ACC112 (cell line): ENCODE measurements at regions not wholly inside any gene's neighbourhood (a gene's known extent, or its start where the extent isn't known, plus 50 kb on each side); places are given as distances from the start of the nearest gene placed in this dataset.

Experiments
- H2AFZ ChIP-seq: fragments of 200-600 bp; sonication (generic); one replicate; pipeline ENCODE4 v1.6.0; 2017; ENCODE audit warnings: antibody characterized with exemption, low read length; ENCODE audit not compliant: unreplicated experiment
- H3K27ac ChIP-seq: fragments of 200-600 bp; sonication (generic); 2 replicates; pipeline ENCODE4 v1.5.1; 2014; ENCODE audit warnings: low read depth, mild to moderate bottlenecking, antibody characterized with exemption, low read length, moderate library complexity
- H3K27me3 ChIP-seq: fragments of 200-600 bp; sonication (generic); 2 replicates; pipeline ENCODE4 v1.6.1; 2014; ENCODE audit warnings: mild to moderate bottlenecking, antibody characterized with exemption, low read length, moderate library complexity, mixed read lengths; ENCODE audit not compliant: insufficient read depth
- H3K36me3 ChIP-seq: fragments of 200-600 bp; sonication (generic); 2 replicates; pipeline ENCODE4 v1.6.1; 2016; ENCODE audit warnings: mild to moderate bottlenecking, antibody characterized with exemption, low read length, moderate library complexity, mixed read lengths; ENCODE audit not compliant: insufficient read depth
- H3K4me1 ChIP-seq: fragments of 200-600 bp; sonication (generic); one replicate; pipeline ENCODE4 v1.6.1; 2016; ENCODE audit warnings: low read length, mixed read lengths; ENCODE audit not compliant: insufficient read depth, unreplicated experiment, control insufficient read depth
- H3K4me3 ChIP-seq: fragments of 200-600 bp; sonication (generic); 2 replicates; pipeline ENCODE4 v1.5.1; 2014; ENCODE audit warnings: mild to moderate bottlenecking, low read depth, low read length
- H3K79me2 ChIP-seq: fragments of 200-600 bp; sonication (generic); one replicate; pipeline ENCODE4 v1.6.0; 2016; ENCODE audit warnings: low read length; ENCODE audit not compliant: control insufficient read depth, unreplicated experiment, insufficient read depth

- Histone ChIP-seq H3K4me3 (no peak overlapping the region), H3K27ac (no peak overlapping the region), H2AFZ (no peak overlapping the region), H3K27me3 (0 out of 2 replicates have a peak, but pooled peaks cover 3% of the 10 kb centered on the region), H3K4me1 (no peaks in the 10 kb centered on the region), H3K79me2 (no peaks in the 10 kb centered on the region), H3K36me3 (no peaks in the 10 kb centered on the region)
Observed at GRCh38 chr19:13581576-13581975, 75.3 kb upstream of the CACNA1A start.

GRCh38 chr19:13579388-13580060 is 73.2 kb upstream of the CACNA1A start:
- Histone ChIP-seq H3K79me2 (no peaks in the 10 kb centered on the region), H3K27me3 (0 out of 2 replicates have a peak, but pooled peaks cover 3% of the 10 kb centered on the region), H3K27ac (no peak overlapping the region), H3K4me1 (no peaks in the 10 kb centered on the region), H2AFZ (no peak overlapping the region), H3K36me3 (no peaks in the 10 kb centered on the region), H3K4me3 (no peak overlapping the region)

- 0 out of 2 replicates have a peak, but pooled peaks cover 3% of the 10 kb centered on the region for H3K27me3 ChIP-seq
- no peak overlapping the region for H3K27ac ChIP-seq
- H3K36me3 ChIP-seq = no peaks in the 10 kb centered on the region
- no peaks in the 10 kb centered on the region for H3K4me1 ChIP-seq
- H3K4me3 ChIP-seq = no peak overlapping the region
- H3K79me2 ChIP-seq = no peaks in the 10 kb centered on the region
- H2AFZ ChIP-seq = no peak overlapping the region
Observed at GRCh38 chr19:13576726-13577125, 70.4 kb upstream of the CACNA1A start.

- 0 out of 2 replicates have a peak, but pooled peaks cover 3% of the 10 kb centered on the region for H3K27me3 ChIP-seq
- H3K4me3 ChIP-seq = no peak overlapping the region
- H3K79me2 ChIP-seq = no peaks in the 10 kb centered on the region
- H3K27ac ChIP-seq = no peak overlapping the region
- H3K4me1 ChIP-seq = no peaks in the 10 kb centered on the region
- H2AFZ ChIP-seq = no peak overlapping the region
- no peaks in the 10 kb centered on the region for H3K36me3 ChIP-seq
Observed at GRCh38 chr19:13574933-13575332, 68.7 kb upstream of the CACNA1A start.

- Histone ChIP-seq H2AFZ (no peak overlapping the region), H3K4me1 (no peaks in the 10 kb centered on the region), H3K36me3 (no peaks in the 10 kb centered on the region), H3K27me3 (0 out of 2 replicates have a peak, but pooled peaks cover 3% of the 10 kb centered on the region), H3K4me3 (no peak overlapping the region), H3K79me2 (no peaks in the 10 kb centered on the region), H3K27ac (no peak overlapping the region)
Observed at GRCh38 chr19:13573056-13573667, 66.9 kb upstream of the CACNA1A start.

GRCh38 chr19:13561461-13561860 is 55.2 kb upstream of the CACNA1A start:
- H2AFZ ChIP-seq = no peak overlapping the region
- no peak overlapping the region for H3K27ac ChIP-seq
- no peaks in the 10 kb centered on the region for H3K4me1 ChIP-seq
- no peaks in the 10 kb centered on the region for H3K79me2 ChIP-seq
- peaks cover 16% of the 10 kb centered on the region; the same call in 1 of the 2 replicates for H3K27me3 ChIP-seq
- H3K36me3 ChIP-seq = no peaks in the 10 kb centered on the region
- no peak overlapping the region for H3K4me3 ChIP-seq

GRCh38 chr19:13557756-13558398 is 51.6 kb upstream of the CACNA1A start:
- Histone ChIP-seq H3K4me1 (no peaks in the 10 kb centered on the region), H2AFZ (no peak overlapping the region), H3K27me3 (peaks cover 48% of the 10 kb centered on the region), H3K27ac (no peak overlapping the region), H3K79me2 (no peaks in the 10 kb centered on the region), H3K36me3 (no peaks in the 10 kb centered on the region), H3K4me3 (no peak overlapping the region)

GRCh38 chr19:13556552-13556951 is 50.3 kb upstream of the CACNA1A start:
- Histone ChIP-seq H3K27me3 (peaks cover 52% of the 10 kb centered on the region), H3K4me1 (no peaks in the 10 kb centered on the region), H3K27ac (no peak overlapping the region), H3K79me2 (no peaks in the 10 kb centered on the region), H3K36me3 (no peaks in the 10 kb centered on the region), H3K4me3 (no peak overlapping the region), H2AFZ (no peak overlapping the region)
